OCI-LY7 (cell line): ENCODE measurements at regions not wholly inside any gene's neighbourhood (a gene's known extent, or its start where the extent isn't known, plus 50 kb on each side); places are given as distances from the start of the nearest gene placed in this dataset.
"Not testable (repeated sequence)": the region's sequence is repeated elsewhere in the genome, so short reads cannot be mapped to it uniquely, and the experiment has no call there.

ENCODE experiments used
- BruUV-seq: library from RNA; stranded (reverse); fragments of 400-500 nt; replicated peaks from 2 replicates; lab custom pipeline; 2021; lab: Mats Ljungman, UMichigan
- CTCF ChIA-PET: fragments of 300-600 bp; sonication (Branson Sonifier 250); formaldehyde crosslinking; loops from one replicate; lab custom pipeline; 2022; ENCODE audit warnings: antibody characterized with exemption; ENCODE audit not compliant: unreplicated experiment; lab: Charles Lee
- POLR2A ChIA-PET: fragments of 300-600 bp; sonication (Branson Sonifier 250); formaldehyde crosslinking; loops from one replicate; lab custom pipeline; 2022; ENCODE audit warnings: antibody characterized with exemption; lab: Charles Lee
- DNase-seq: peaks from one replicate; pipeline ENCODE4 v3.0.0-alpha.2; 2015; ENCODE audit warnings: low spot score
- H2AFZ ChIP-seq: fragments of 200-600 bp; sonication (generic), shearing (Covaris generic); 2 replicates; pipeline ENCODE4 v1.6.1; 2014; ENCODE audit warnings: mild to moderate bottlenecking, antibody characterized with exemption, low read length, moderate library complexity
- H3K27ac ChIP-seq: fragments of 200-600 bp; sonication (generic); 2 replicates; pipeline ENCODE4 v1.5.1; 2014; ENCODE audit warnings: mixed run types, low read depth, mild to moderate bottlenecking, moderate library complexity, low read length, inconsistent platforms; ENCODE audit not compliant: poor library complexity, severe bottlenecking
- H3K36me3 ChIP-seq: fragments of 200-600 bp; sonication (generic); 2 replicates; pipeline ENCODE4 v1.6.1; 2014; ENCODE audit warnings: mild to moderate bottlenecking, antibody characterized with exemption, low read length, moderate library complexity, mixed read lengths; ENCODE audit not compliant: insufficient read depth
- H3K4me1 ChIP-seq: fragments of 200-600 bp; sonication (generic); 2 replicates; pipeline ENCODE4 v1.5.1; 2014; ENCODE audit warnings: mild to moderate bottlenecking, low read length; ENCODE audit not compliant: insufficient read depth, poor library complexity, severe bottlenecking
- H3K4me2 ChIP-seq: fragments of 200-600 bp; sonication (generic); 2 replicates; pipeline ENCODE4 v1.6.1; 2014; ENCODE audit warnings: mild to moderate bottlenecking, low read length
- H3K4me3 ChIP-seq: fragments of 200-600 bp; sonication (generic); 2 replicates; pipeline ENCODE4 v1.5.1; 2014; ENCODE audit warnings: mild to moderate bottlenecking, low read depth, low read length; ENCODE audit not compliant: poor library complexity, severe bottlenecking
- H3K79me2 ChIP-seq: fragments of 200-600 bp; sonication (generic); 2 replicates; pipeline ENCODE4 v1.6.1; 2016; ENCODE audit warnings: low read depth, mild to moderate bottlenecking, low read length, moderate library complexity, mixed read lengths; ENCODE audit not compliant: insufficient read depth
- H3K9me2 ChIP-seq: fragments of 200-600 bp; sonication (generic); 2 replicates; pipeline ENCODE4 v1.6.1; 2016; ENCODE audit warnings: mild to moderate bottlenecking, low read length, mixed read lengths; ENCODE audit not compliant: insufficient read depth
- H3K9me3 ChIP-seq: fragments of 200-600 bp; sonication (generic); 2 replicates; pipeline ENCODE4 v1.6.1; 2014; ENCODE audit warnings: mild to moderate bottlenecking, mixed run types, low read length, mixed read lengths
- H4K20me1 ChIP-seq: fragments of 200-600 bp; sonication (generic); 2 replicates; pipeline ENCODE4 v1.6.1; 2014; ENCODE audit warnings: mild to moderate bottlenecking, antibody characterized with exemption, low read length, moderate library complexity, mixed read lengths; ENCODE audit not compliant: insufficient read depth
- CTCF ChIP-seq: fragments of 200-600 bp; sonication (generic); conservative IDR thresholded peaks from 2 replicates; pipeline ENCODE4 v1.5.1; 2014; ENCODE audit warnings: mild to moderate bottlenecking, antibody characterized with exemption, low read length, moderate library complexity, mixed read lengths
- EZH2phosphoT487 ChIP-seq: fragments of 200-600 bp; sonication (generic); IDR thresholded peaks from 2 replicates; pipeline ENCODE4 v1.6.1; 2018; ENCODE audit warnings: low read depth, borderline replicate concordance, mild to moderate bottlenecking, mixed run types, antibody characterized with exemption, low read length, moderate library complexity, mixed read lengths
- intact Hi-C: fragments of 100-400 bp; cut with micrococcal nuclease; formaldehyde crosslinking; loops from one replicate; pipeline ENCODE4 v1.10.0; 2022; ENCODE audit not compliant: unreplicated experiment

DNA sequence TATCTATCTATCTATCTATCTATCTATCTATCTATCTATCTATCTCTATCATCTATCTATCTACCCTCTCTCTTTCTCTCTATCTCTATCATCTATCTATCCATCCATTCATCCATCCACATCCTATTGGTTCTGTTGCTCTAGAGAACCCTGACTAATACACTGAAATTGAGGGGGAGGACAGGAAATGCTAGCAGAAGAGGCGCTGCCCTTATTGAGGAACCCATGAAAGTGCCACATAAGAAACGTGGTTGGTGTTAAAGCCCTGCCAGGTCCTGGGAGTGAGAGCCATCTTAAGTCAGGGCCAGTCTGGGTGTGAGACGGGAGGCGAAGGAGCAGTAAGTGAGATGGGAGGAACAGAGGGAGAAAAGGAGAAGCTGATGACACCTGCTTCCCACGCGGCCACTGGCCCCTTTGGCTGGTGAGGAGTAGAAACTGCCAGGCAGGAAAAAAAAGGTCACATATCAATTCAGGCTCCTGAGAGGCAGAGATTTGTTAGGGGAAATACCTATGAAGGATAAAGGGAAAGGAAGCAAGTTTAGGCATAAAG lies 87.9 kb upstream of the PLET1 start:
- Histone ChIP-seq H4K20me1 (no peaks in the 10 kb centered on the region), H2AFZ (no peak overlapping the region), H3K4me3 (no peak overlapping the region), H3K36me3 (no peaks in the 10 kb centered on the region), H3K9me2 (no peaks in the 10 kb centered on the region), H3K9me3 (no peaks in the 10 kb centered on the region), H3K27ac (no peak overlapping the region), H3K4me2 (no peak overlapping the region), H3K4me1 (no peaks in the 10 kb centered on the region), H3K79me2 (no peaks in the 10 kb centered on the region)
- DNase-seq = no peak
- CTCF ChIA-PET = no interaction called here
- TF ChIP-seq CTCF (no peak), EZH2phosphoT487 (no peak)
- POLR2A ChIA-PET = no interaction called here
- intact Hi-C loops = no loop called here
- BruUV-seq = no TSS peak

GRCh38 chr11:112351423-112351822 lies 90.8 kb upstream of the PLET1 start:
- H2AFZ ChIP-seq, H3K9me2 ChIP-seq, CTCF ChIA-PET, H3K4me3 ChIP-seq, BruUV-seq, H3K27ac ChIP-seq, H3K9me3 ChIP-seq, H3K4me1 ChIP-seq, H4K20me1 ChIP-seq, intact Hi-C loops, DNase-seq, POLR2A ChIA-PET, H3K36me3 ChIP-seq, H3K4me2 ChIP-seq, H3K79me2 ChIP-seq: not testable (repeated sequence)

DNA sequence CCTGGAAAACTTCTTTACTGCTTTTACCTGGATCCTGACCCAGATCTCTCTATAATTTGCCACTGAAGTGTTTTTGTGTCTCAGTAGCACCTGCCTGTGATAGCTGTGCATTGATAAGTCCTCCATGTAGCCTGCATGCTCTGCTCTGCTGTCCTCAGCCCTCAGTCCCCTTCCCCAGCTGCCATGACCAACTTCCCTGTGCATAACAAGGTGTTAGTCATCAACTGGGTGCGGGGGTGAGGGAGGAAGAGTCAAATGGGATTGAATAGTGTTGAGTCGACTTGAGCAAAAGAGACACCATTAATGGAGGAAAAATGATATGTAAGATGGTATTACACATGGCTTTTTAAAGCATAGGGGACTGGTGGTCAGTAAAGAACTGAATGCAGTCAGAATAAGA lies 92.2 kb upstream of the PLET1 start:
- DNase-seq = no peak
- Histone ChIP-seq H3K4me1 (no peaks in the 10 kb centered on the region), H3K4me3 (no peak overlapping the region), H3K9me2 (no peaks in the 10 kb centered on the region), H3K36me3 (no peaks in the 10 kb centered on the region), H4K20me1 (no peaks in the 10 kb centered on the region), H3K4me2 (no peak overlapping the region), H2AFZ (no peak overlapping the region), H3K79me2 (no peaks in the 10 kb centered on the region), H3K27ac (no peak overlapping the region), H3K9me3 (no peaks in the 10 kb centered on the region)
- CTCF ChIA-PET = no interaction called here
- POLR2A ChIA-PET = no interaction called here
- intact Hi-C loops = no loop called here
- TF ChIP-seq CTCF (no peak), EZH2phosphoT487 (no peak)
- no TSS peak for BruUV-seq
